HepG2 (cell line): ENCODE measurements at regions not wholly inside any gene's neighbourhood (a gene's known extent, or its start where the extent isn't known, plus 50 kb on each side); places are given as distances from the start of the nearest gene placed in this dataset.

ENCODE experiments used
- ATAC-seq: fragments of 200-7000 bp; cut with Tn5 transposase; 3 replicates; pipeline ENCODE4 v1.9.1; 2020; ENCODE audit warnings: mild to moderate bottlenecking, moderate library complexity
- BruUV-seq: library from RNA; stranded (reverse); fragments of 400-500 nt; replicated peaks from 2 replicates; lab custom pipeline; 2021; lab: Mats Ljungman, UMichigan
- CTCF ChIA-PET: fragments of 300-600 bp; formaldehyde crosslinking; extraction: SDS; loops from one replicate; lab custom pipeline; 2021; ENCODE audit warnings: low total read pairs, inconsistent platforms, low intra/inter-chr PET ratio; lab: Yijun Ruan, JAX
- POLR2A ChIA-PET: fragments of 350-600 bp; sonication (Branson Sonifier 250); formaldehyde crosslinking; loops from one replicate; lab custom pipeline; 2020; ENCODE audit warnings: antibody characterized with exemption, inconsistent platforms; lab: Yijun Ruan, JAX
- DNase-seq: peaks from one replicate; pipeline ENCODE4 v3.0.0-alpha.2; 2015; ENCODE audit warnings: low spot score
- FAIRE-seq: peaks from 3 replicates; lab custom pipeline; 2011; peaks lifted over from hg19 to GRCh38; lab: Jason Lieb, UNC
- H2AFZ ChIP-seq: one replicate; pipeline ENCODE4 v1.6.1; 2011; ENCODE audit warnings: low read length, inconsistent platforms
- H3K27ac ChIP-seq: fragments of 300-600 bp; 3 replicates; pipeline ENCODE4 v1.8.0; 2011; ENCODE audit warnings: mixed run types, mild to moderate bottlenecking, mixed read lengths, low read length, inconsistent platforms; ENCODE audit not compliant: insufficient read depth; ENCODE audit errors: extremely low read length
- H3K27me3 ChIP-seq, 2 experiments: fragments of 200-600 bp in 1 of 2; 2 replicates in 1 of 2; 3 replicates in 1 of 2; pipeline versions ENCODE4 v1.6.0 to v1.8.0; 2011; ENCODE audit warnings: low read length in 2 of 2, mild to moderate bottlenecking in 2 of 2, moderate library complexity in 2 of 2, inconsistent platforms in 1 of 2; ENCODE audit not compliant: insufficient read depth in 2 of 2, control insufficient read depth in 1 of 2
- H3K36me3 ChIP-seq, 2 experiments: fragments of 200-600 bp in 1 of 2; replicated peaks in 1 of 2; 2 replicates in 1 of 2; 3 replicates in 1 of 2; pipeline versions ENCODE4 v1.5.1 to v1.8.0; 2011; ENCODE audit warnings: low read length in 2 of 2, inconsistent platforms in 1 of 2; ENCODE audit not compliant: insufficient read depth in 2 of 2, control insufficient read depth in 1 of 2
- H3K4me1 ChIP-seq: 2 replicates; pipeline ENCODE4 v1.5.1; 2012; ENCODE audit warnings: low read length, inconsistent platforms; ENCODE audit not compliant: insufficient read depth
- H3K4me2 ChIP-seq: 2 replicates; pipeline ENCODE4 v1.6.0; 2011; ENCODE audit warnings: low read depth, low read length, inconsistent platforms
- H3K4me3 ChIP-seq, 3 experiments: fragments of 200-600 bp in 1 of 3; sonication (generic), shearing (Covaris generic) in 1 of 3; replicated peaks in 1 of 3; 2 replicates each; pipeline ENCODE4 v1.5.1; 2011 to 2016; ENCODE audit warnings: low read length in 3 of 3, inconsistent platforms in 2 of 3, low read depth in 2 of 3, mild to moderate bottlenecking in 2 of 3, control low read depth in 1 of 3, mixed read lengths in 1 of 3; ENCODE audit not compliant: insufficient read depth in 1 of 3
- H3K79me2 ChIP-seq: one replicate; pipeline ENCODE4 v1.6.1; 2011; ENCODE audit warnings: low read length, inconsistent platforms; ENCODE audit not compliant: insufficient read depth
- H3K9ac ChIP-seq: 2 replicates; pipeline ENCODE4 v1.6.0; 2011; ENCODE audit warnings: mild to moderate bottlenecking, low read depth, low read length, inconsistent platforms; ENCODE audit not compliant: insufficient read depth
- H3K9me3 ChIP-seq: 2 replicates; pipeline ENCODE4 v1.5.1; 2012; ENCODE audit warnings: mild to moderate bottlenecking, low read length
- H4K20me1 ChIP-seq: 2 replicates; pipeline ENCODE4 v1.6.0; 2011; ENCODE audit warnings: inconsistent platforms, mild to moderate bottlenecking, low read length, moderate library complexity; ENCODE audit not compliant: insufficient read depth
- DNMT1 ChIP-seq: sonication (generic); formaldehyde crosslinking; IDR thresholded peaks from 2 replicates; pipeline ENCODE4 v1.5.1; 2020; ENCODE audit warnings: mild to moderate bottlenecking, missing genetic modification reagents
- EED ChIP-seq: sonication (generic); formaldehyde crosslinking; IDR thresholded peaks from 2 replicates; pipeline ENCODE4 v1.5.0; 2020; ENCODE audit warnings: mild to moderate bottlenecking, missing genetic modification reagents
- HHEX ChIP-seq: IDR thresholded peaks from 2 replicates; pipeline ENCODE4 v1.6.1; 2016; ENCODE audit warnings: control low read depth
- IKZF4 ChIP-seq: sonication (generic); formaldehyde crosslinking; IDR thresholded peaks from 2 replicates; pipeline ENCODE4 v1.5.1; 2020; ENCODE audit warnings: borderline replicate concordance, mild to moderate bottlenecking, low read depth, missing genetic modification reagents; ENCODE audit errors: not compliant biosample characterization
- KDM6A ChIP-seq: IDR thresholded peaks from 2 replicates; pipeline ENCODE4 v1.6.1; 2016; ENCODE audit warnings: low read depth
- ZKSCAN1 ChIP-seq: fragments of 150-350 bp; IDR thresholded peaks from 2 replicates; pipeline ENCODE4 v1.6.1; 2014; ENCODE audit warnings: low read length
- ZNF510 ChIP-seq: sonication (generic); formaldehyde crosslinking; IDR thresholded peaks from 2 replicates; pipeline ENCODE4 v1.4.0; 2020; ENCODE audit warnings: low read depth, mild to moderate bottlenecking, missing genetic modification reagents
- ZNF746 ChIP-seq: sonication (generic); formaldehyde crosslinking; IDR thresholded peaks from 2 replicates; pipeline ENCODE4 v1.8.0; 2022; ENCODE audit warnings: mild to moderate bottlenecking, missing genetic modification reagents
- ZNF75D ChIP-seq: sonication (generic); formaldehyde crosslinking; IDR thresholded peaks from 2 replicates; pipeline ENCODE4 v1.8.1; 2023; ENCODE audit warnings: missing genetic modification reagents, mild to moderate bottlenecking, borderline replicate concordance
- ZSCAN25 ChIP-seq: sonication (generic); formaldehyde crosslinking; IDR thresholded peaks from 2 replicates; pipeline ENCODE4 v1.8.0; 2022; ENCODE audit warnings: mild to moderate bottlenecking, missing genetic modification reagents
- WGBS: methylation state at CpG from one replicate; pipeline ENCODE4 v1.1.6; 2017; ENCODE audit warnings: low lambda C conversion rate; 5-methylcytosine and 5-hydroxymethylcytosine counted together
- in situ Hi-C: cut with HindIII; loops from 2 replicates; pipeline ENCODE4 v1.10.0; 2017; ENCODE audit warnings: low pct_unique_long_range_greater_than_20kb; ENCODE audit not compliant: extremely low pct_ligation_motif_present
- intact Hi-C: fragments of 100-400 bp; cut with micrococcal nuclease; formaldehyde crosslinking; loops from one replicate; pipeline ENCODE4 v1.10.0; 2022; ENCODE audit not compliant: unreplicated experiment

- TF ChIP-seq IKZF4 (CRISPR knock-in tag) (no peak), ZKSCAN1 (no peak)
- TF ChIP-seq, all 625 proteins: peak for 0
Observed at GRCh38 chr5:155085282-155085989, 71.9 kb downstream of the KIF4B start (continued).

- no peak overlapping the region for H3K4me2 ChIP-seq
- TF ChIP-seq ZNF510 (CRISPR knock-in tag) = no peak
- no TSS peak for BruUV-seq
- no peak for DNase-seq
- H3K27ac ChIP-seq = no peak overlapping the region
- in situ Hi-C loops (no loop called here), intact Hi-C loops (no loop called here)
- H4K20me1 ChIP-seq = no peaks in the 10 kb centered on the region
- FAIRE-seq = no peak
- H3K9me3 ChIP-seq = no peaks in the 10 kb centered on the region
- ChIA-PET POLR2A (no interaction called here), CTCF (no interaction called here)
- no peaks in the 10 kb centered on the region for H3K36me3 ChIP-seq
- H3K79me2 ChIP-seq = no peaks in the 10 kb centered on the region
- no peak overlapping the region for H3K9ac ChIP-seq
- no peaks in the 10 kb centered on the region for H3K4me1 ChIP-seq
- no peak for ATAC-seq
- no peaks in the 10 kb centered on the region for H3K27me3 ChIP-seq
- H3K4me3 ChIP-seq = no peak overlapping the region
- no peak overlapping the region for H2AFZ ChIP-seq
- 20% methylated on average over 2 of the region's 4 CpGs for WGBS
Observed at GRCh38 chr5:155087036-155087435, 73.5 kb downstream of the KIF4B start.

GRCh38 chr5:155088811-155089210, 75.3 kb downstream of the KIF4B start:
- Histone ChIP-seq H3K27ac (no peak overlapping the region), H2AFZ (no peak overlapping the region), H3K4me3 (no peak overlapping the region), H3K79me2 (no peaks in the 10 kb centered on the region), H3K9ac (no peak overlapping the region), H4K20me1 (no peaks in the 10 kb centered on the region), H3K27me3 (no peaks in the 10 kb centered on the region), H3K9me3 (no peaks in the 10 kb centered on the region), H3K36me3 (no peaks in the 10 kb centered on the region), H3K4me1 (no peaks in the 10 kb centered on the region), H3K4me2 (no peak overlapping the region)
- WGBS = 42% methylated on average over 2 of the region's 2 CpGs
- ChIA-PET POLR2A (no interaction called here), CTCF (no interaction called here)
- intact Hi-C loops = no loop called here
- ATAC-seq = no peak
- in situ Hi-C loops = no loop called here
- no peak for FAIRE-seq
- no TSS peak for BruUV-seq
- TF ChIP-seq HHEX (no peak), EED (CRISPR knock-in tag) (no peak), KDM6A (CRISPR knock-in tag) (no peak), ZNF746 (CRISPR knock-in tag) (no peak), IKZF4 (CRISPR knock-in tag) (no peak), ZNF75D (no peak), ZSCAN25 (no peak), DNMT1 (CRISPR knock-in tag) (no peak)
- DNase-seq = no peak
